SU-DHL-6 (cell line): ENCODE measurements at regions not wholly inside any gene's neighbourhood (a gene's known extent, or its start where the extent isn't known, plus 50 kb on each side); places are given as distances from the start of the nearest gene placed in this dataset.

Experiments
- EZH2phosphoT487 ChIP-seq: fragments of 200-600 bp; sonication (generic), shearing (Covaris generic); conservative IDR thresholded peaks from 2 replicates; pipeline ENCODE4 v1.6.1; 2018; ENCODE audit warnings: mild to moderate bottlenecking, antibody characterized with exemption, low read length, moderate library complexity, mixed read lengths
- TF ChIP-seq, protein P1 (sequence below): fragments of 200-600 bp; sonication (generic); IDR thresholded peaks from one replicate; pipeline ENCODE4 v1.5.1; 2017; ENCODE audit warnings: antibody characterized with exemption, mild to moderate bottlenecking, low read length, moderate library complexity; ENCODE audit not compliant: insufficient read depth, poor library complexity, severe bottlenecking

DNA sequence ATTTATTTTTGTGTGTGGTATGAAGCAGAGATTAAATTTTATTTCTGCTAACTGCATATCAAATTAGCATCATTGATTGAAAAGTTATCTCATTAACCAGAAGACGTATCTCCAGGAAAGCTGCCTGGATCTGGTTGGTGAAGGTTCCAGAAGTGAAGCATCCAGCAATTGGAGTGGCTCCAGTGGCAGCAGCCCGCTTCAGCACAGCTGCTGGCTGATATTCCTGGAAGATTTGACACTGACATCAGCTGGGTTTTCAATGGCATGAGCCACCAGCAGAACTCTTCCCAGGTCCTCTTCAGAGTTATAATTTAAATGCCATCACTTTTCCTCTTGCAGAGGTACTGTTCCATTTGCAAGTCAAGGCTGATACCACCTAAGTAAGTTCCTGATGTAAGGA, 363.5 kb downstream of the BCKDHB start:
- TF ChIP-seq, protein P1, sequence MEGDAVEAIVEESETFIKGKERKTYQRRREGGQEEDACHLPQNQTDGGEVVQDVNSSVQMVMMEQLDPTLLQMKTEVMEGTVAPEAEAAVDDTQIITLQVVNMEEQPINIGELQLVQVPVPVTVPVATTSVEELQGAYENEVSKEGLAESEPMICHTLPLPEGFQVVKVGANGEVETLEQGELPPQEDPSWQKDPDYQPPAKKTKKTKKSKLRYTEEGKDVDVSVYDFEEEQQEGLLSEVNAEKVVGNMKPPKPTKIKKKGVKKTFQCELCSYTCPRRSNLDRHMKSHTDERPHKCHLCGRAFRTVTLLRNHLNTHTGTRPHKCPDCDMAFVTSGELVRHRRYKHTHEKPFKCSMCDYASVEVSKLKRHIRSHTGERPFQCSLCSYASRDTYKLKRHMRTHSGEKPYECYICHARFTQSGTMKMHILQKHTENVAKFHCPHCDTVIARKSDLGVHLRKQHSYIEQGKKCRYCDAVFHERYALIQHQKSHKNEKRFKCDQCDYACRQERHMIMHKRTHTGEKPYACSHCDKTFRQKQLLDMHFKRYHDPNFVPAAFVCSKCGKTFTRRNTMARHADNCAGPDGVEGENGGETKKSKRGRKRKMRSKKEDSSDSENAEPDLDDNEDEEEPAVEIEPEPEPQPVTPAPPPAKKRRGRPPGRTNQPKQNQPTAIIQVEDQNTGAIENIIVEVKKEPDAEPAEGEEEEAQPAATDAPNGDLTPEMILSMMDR, result no peak
- no peak for TF ChIP-seq EZH2phosphoT487
